GM12878 (cell line): ENCODE measurements at regions not wholly inside any gene's neighbourhood (a gene's known extent, or its start where the extent isn't known, plus 50 kb on each side); places are given as distances from the start of the nearest gene placed in this dataset.

Source experiments
- ASH2L ChIP-seq: fragments of 300-600, 200-600 bp; sonication (generic); IDR thresholded peaks from 2 replicates; pipeline ENCODE4 v1.6.1; 2017; ENCODE audit warnings: low read depth, mild to moderate bottlenecking, borderline replicate concordance
- ATF3 ChIP-seq: IDR thresholded peaks from 2 replicates; pipeline ENCODE4 v1.6.1; 2011; ENCODE audit warnings: low read depth, mild to moderate bottlenecking, low read length, moderate library complexity, borderline replicate concordance; ENCODE audit errors: extremely low read depth
- ATF7 ChIP-seq: fragments of 450-650 bp; IDR thresholded peaks from 2 replicates; pipeline ENCODE4 v1.6.1; 2016; ENCODE audit warnings: low read depth, mild to moderate bottlenecking
- BCL11A ChIP-seq: IDR thresholded peaks from 2 replicates; pipeline ENCODE4 v1.6.1; 2011; ENCODE audit warnings: low read depth, low read length
- CBX3 ChIP-seq: fragments of 200-600 bp; sonication (generic); IDR thresholded peaks from 2 replicates; pipeline ENCODE4 v1.6.1; 2016; ENCODE audit warnings: low read depth, borderline replicate concordance
- CHD2 ChIP-seq: IDR thresholded peaks from 2 replicates; pipeline ENCODE4 v1.6.1; 2011; ENCODE audit warnings: low read depth, low read length, improper control_type of control experiment, borderline replicate concordance
- CREB1 ChIP-seq: IDR thresholded peaks from 2 replicates; pipeline ENCODE4 v1.6.1; 2012; ENCODE audit warnings: low read depth, mild to moderate bottlenecking, inconsistent platforms
- CREM ChIP-seq: IDR thresholded peaks from 2 replicates; pipeline ENCODE4 v1.6.1; 2014; ENCODE audit warnings: antibody characterized with exemption, low read depth
- ELK1 ChIP-seq: IDR thresholded peaks from 2 replicates; pipeline ENCODE4 v1.6.1; 2012; ENCODE audit warnings: low read depth, low read length, improper control_type of control experiment
- EP300 ChIP-seq, 2 experiments: fragments of 150-350 bp in 1 of 2; IDR thresholded peaks; 2 replicates each; pipeline ENCODE4 v1.6.1; 2011 to 2012; ENCODE audit warnings: low read depth in 2 of 2, low read length in 2 of 2, borderline replicate concordance in 1 of 2, improper control_type of control experiment in 1 of 2, inconsistent platforms in 1 of 2; ENCODE audit not compliant: control insufficient read depth in 1 of 2
- ESRRA ChIP-seq: IDR thresholded peaks from 2 replicates; pipeline ENCODE4 v1.6.1; 2012; ENCODE audit warnings: mild to moderate bottlenecking, low read length, improper control_type of control experiment
- IKZF2 ChIP-seq, 2 experiments: fragments of 450-650 bp; IDR thresholded peaks; 2 replicates each; pipeline ENCODE4 v1.6.1; 2017; ENCODE audit warnings: mild to moderate bottlenecking in 2 of 2, moderate library complexity in 2 of 2
- IRF3 ChIP-seq: fragments of 450-650 bp; IDR thresholded peaks from 2 replicates; pipeline ENCODE4 v1.6.1; 2014; ENCODE audit warnings: mild to moderate bottlenecking
- LARP7 ChIP-seq: fragments of 450-650 bp; IDR thresholded peaks from 2 replicates; pipeline ENCODE4 v1.6.1; 2017; ENCODE audit warnings: mild to moderate bottlenecking
- MEF2A ChIP-seq: IDR thresholded peaks from 2 replicates; pipeline ENCODE4 v1.6.1; 2011; ENCODE audit warnings: low read depth, mild to moderate bottlenecking, low read length, moderate library complexity; ENCODE audit not compliant: insufficient read depth
- NFIC ChIP-seq: IDR thresholded peaks from 2 replicates; pipeline ENCODE4 v1.6.1; 2012; ENCODE audit warnings: low read depth, mild to moderate bottlenecking, inconsistent platforms, low read length, moderate library complexity
- NFXL1 ChIP-seq: fragments of 450-650 bp; IDR thresholded peaks from 2 replicates; pipeline ENCODE4 v1.6.1; 2017; ENCODE audit warnings: antibody characterized with exemption, mild to moderate bottlenecking, borderline replicate concordance
- NFYB ChIP-seq: IDR thresholded peaks from 2 replicates; pipeline ENCODE4 v1.6.1; 2011; ENCODE audit warnings: low read depth, mild to moderate bottlenecking, low read length, improper control_type of control experiment, moderate library complexity; ENCODE audit not compliant: insufficient read depth
- NR2F1 ChIP-seq: fragments of 450-650 bp; conservative IDR thresholded peaks from 2 replicates; pipeline ENCODE4 v1.6.1; 2017; ENCODE audit warnings: mild to moderate bottlenecking
- RAD51 ChIP-seq: fragments of 450-650 bp; IDR thresholded peaks from 2 replicates; pipeline ENCODE4 v1.6.1; 2016; ENCODE audit warnings: moderate library complexity, mild to moderate bottlenecking, inconsistent platforms
- SMAD1 ChIP-seq: fragments of 450-650 bp; IDR thresholded peaks from 2 replicates; pipeline ENCODE4 v1.6.1; 2018; ENCODE audit warnings: mild to moderate bottlenecking, low read depth; ENCODE audit not compliant: partially characterized antibody
- SMARCA5 ChIP-seq: fragments of 450-650 bp; IDR thresholded peaks from 2 replicates; pipeline ENCODE4 v1.6.1; 2017; ENCODE audit warnings: mild to moderate bottlenecking
- SMC3 ChIP-seq: IDR thresholded peaks from 2 replicates; pipeline ENCODE4 v1.6.1; 2011; ENCODE audit warnings: low read length, improper control_type of control experiment, borderline replicate concordance
- SREBF1 ChIP-seq: IDR thresholded peaks from 2 replicates; pipeline ENCODE4 v1.6.1; 2012; ENCODE audit warnings: mild to moderate bottlenecking, low read length
- USF1 ChIP-seq: IDR thresholded peaks from 2 replicates; pipeline ENCODE4 v1.6.1; 2011; ENCODE audit warnings: borderline replicate concordance, low read depth, mild to moderate bottlenecking, moderate library complexity, mixed read lengths, low read length; ENCODE audit not compliant: insufficient read depth; ENCODE audit errors: extremely low read length
- WRNIP1 ChIP-seq: IDR thresholded peaks from 2 replicates; pipeline ENCODE4 v1.6.1; 2011; ENCODE audit warnings: low read depth, low read length, improper control_type of control experiment, borderline replicate concordance
- YY1 ChIP-seq: IDR thresholded peaks from 2 replicates; pipeline ENCODE4 v1.6.1; 2011; ENCODE audit warnings: low read depth, mild to moderate bottlenecking, low read length
- ZNF207 ChIP-seq: fragments of 450-650 bp; IDR thresholded peaks from 2 replicates; pipeline ENCODE4 v1.6.1; 2014; ENCODE audit warnings: antibody characterized with exemption, mild to moderate bottlenecking, borderline replicate concordance
- ZNF24 ChIP-seq: fragments of 450-650 bp; IDR thresholded peaks from 2 replicates; pipeline ENCODE4 v1.6.1; 2017; ENCODE audit warnings: antibody characterized with exemption, mild to moderate bottlenecking

GRCh38 chr1:221992427-221992826, 250.5 kb upstream of the DUSP10 start (continued):
- no peak for TF ChIP-seq WRNIP1
- no peak; a peak in 2 of 4 replicates for TF ChIP-seq IKZF2 (IDR thresholded peaks at IDR 0.05)
- TF ChIP-seq BCL11A = peak; percentile 55; the same call in 1 of the 2 replicates
- TF ChIP-seq SMAD1 = no peak
- no peak for TF ChIP-seq SMARCA5
- TF ChIP-seq CREB1 = no peak
- TF ChIP-seq CREM = no peak
- TF ChIP-seq NFIC = no peak
- TF ChIP-seq NFYB = 0 out of 2 replicates have a peak, but pooled peaks have one; percentile 31
- TF ChIP-seq CBX3 = no peak
- no peak for TF ChIP-seq USF1
- TF ChIP-seq LARP7 = no peak
- TF ChIP-seq EP300 (IDR thresholded peaks at IDR 0.05; ENCODE audit: borderline replicate concordance in 1 of 2, control insufficient read depth in 1 of 2, low read depth in 2 of 2, low read length in 2 of 2) = peak; percentile 11 to 46; a peak in 2 of 4 replicates
- no peak for TF ChIP-seq CHD2
- TF ChIP-seq SMC3 = no peak
- no peak for TF ChIP-seq NFXL1
- peak; percentile 46; the same call in 1 of the 2 replicates for TF ChIP-seq NR2F1
- TF ChIP-seq RAD51 = no peak
- TF ChIP-seq SREBF1 = no peak
- TF ChIP-seq MEF2A = no peak
- no peak for TF ChIP-seq ATF3
- no peak for TF ChIP-seq YY1
- TF ChIP-seq ASH2L = no peak
- 0 out of 2 replicates have a peak, but pooled peaks have one; percentile 17 for TF ChIP-seq ATF7
- no peak for TF ChIP-seq ZNF207
- no peak for TF ChIP-seq ESRRA
- no peak for TF ChIP-seq ELK1
- no peak for TF ChIP-seq ZNF24
- no peak for TF ChIP-seq IRF3
